Mesothelial cell of epicardium (in vitro differentiated cells): ENCODE measurements at regions not wholly inside any gene's neighbourhood (a gene's known extent, or its start where the extent isn't known, plus 50 kb on each side); places are given as distances from the start of the nearest gene placed in this dataset.

Experiments used
- DNase-seq, 2 experiments: peaks; one replicate each; pipeline ENCODE4 v3.0.0; 2021; ENCODE audit warnings: low spot score in 2 of 2; ENCODE audit not compliant: unreplicated experiment in 2 of 2
- H3K27ac Mint-ChIP-seq: 2 replicates; pipeline ENCODE4 v1.8.0; 2021; ENCODE audit warnings: mixed read lengths
- H3K27me3 Mint-ChIP-seq: 2 replicates; pipeline ENCODE4 v1.8.0; 2021; ENCODE audit warnings: low read depth, mixed read lengths
- H3K36me3 Mint-ChIP-seq: 2 replicates; pipeline ENCODE4 v1.8.0; 2021; ENCODE audit warnings: mixed read lengths
- H3K4me1 Mint-ChIP-seq: 2 replicates; pipeline ENCODE4 v1.8.0; 2021; ENCODE audit warnings: mixed read lengths
- H3K4me3 Mint-ChIP-seq: 2 replicates; pipeline ENCODE4 v1.8.0; 2021; ENCODE audit warnings: mild to moderate bottlenecking, moderate library complexity, mixed read lengths
- H3K9me3 Mint-ChIP-seq: 2 replicates; pipeline ENCODE4 v1.8.0; 2021; ENCODE audit warnings: mixed read lengths
- TF ChIP-seq, protein P1 (sequence below): fragments of 200-600 bp; sonication (generic); IDR thresholded peaks from one replicate; pipeline ENCODE4 v1.5.0; 2021; ENCODE audit warnings: antibody characterized with exemption; ENCODE audit not compliant: unreplicated experiment

- peaks cover 21% of the 10 kb centered on the region for H3K36me3 Mint-ChIP-seq
- no peak overlapping the region for H3K4me3 Mint-ChIP-seq
- H3K27ac Mint-ChIP-seq: peak overlapping the region; percentile 42
- H3K9me3 Mint-ChIP-seq: no peaks in the 10 kb centered on the region
- TF ChIP-seq, protein P1, sequence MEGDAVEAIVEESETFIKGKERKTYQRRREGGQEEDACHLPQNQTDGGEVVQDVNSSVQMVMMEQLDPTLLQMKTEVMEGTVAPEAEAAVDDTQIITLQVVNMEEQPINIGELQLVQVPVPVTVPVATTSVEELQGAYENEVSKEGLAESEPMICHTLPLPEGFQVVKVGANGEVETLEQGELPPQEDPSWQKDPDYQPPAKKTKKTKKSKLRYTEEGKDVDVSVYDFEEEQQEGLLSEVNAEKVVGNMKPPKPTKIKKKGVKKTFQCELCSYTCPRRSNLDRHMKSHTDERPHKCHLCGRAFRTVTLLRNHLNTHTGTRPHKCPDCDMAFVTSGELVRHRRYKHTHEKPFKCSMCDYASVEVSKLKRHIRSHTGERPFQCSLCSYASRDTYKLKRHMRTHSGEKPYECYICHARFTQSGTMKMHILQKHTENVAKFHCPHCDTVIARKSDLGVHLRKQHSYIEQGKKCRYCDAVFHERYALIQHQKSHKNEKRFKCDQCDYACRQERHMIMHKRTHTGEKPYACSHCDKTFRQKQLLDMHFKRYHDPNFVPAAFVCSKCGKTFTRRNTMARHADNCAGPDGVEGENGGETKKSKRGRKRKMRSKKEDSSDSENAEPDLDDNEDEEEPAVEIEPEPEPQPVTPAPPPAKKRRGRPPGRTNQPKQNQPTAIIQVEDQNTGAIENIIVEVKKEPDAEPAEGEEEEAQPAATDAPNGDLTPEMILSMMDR: no peak
- no peak for DNase-seq
- peaks cover 27% of the 10 kb centered on the region for H3K4me1 Mint-ChIP-seq
- no peaks in the 10 kb centered on the region for H3K27me3 Mint-ChIP-seq
Measured at GRCh38 chr1:232393444-232394146, 236.3 kb downstream of the SIPA1L2 start.

DNA sequence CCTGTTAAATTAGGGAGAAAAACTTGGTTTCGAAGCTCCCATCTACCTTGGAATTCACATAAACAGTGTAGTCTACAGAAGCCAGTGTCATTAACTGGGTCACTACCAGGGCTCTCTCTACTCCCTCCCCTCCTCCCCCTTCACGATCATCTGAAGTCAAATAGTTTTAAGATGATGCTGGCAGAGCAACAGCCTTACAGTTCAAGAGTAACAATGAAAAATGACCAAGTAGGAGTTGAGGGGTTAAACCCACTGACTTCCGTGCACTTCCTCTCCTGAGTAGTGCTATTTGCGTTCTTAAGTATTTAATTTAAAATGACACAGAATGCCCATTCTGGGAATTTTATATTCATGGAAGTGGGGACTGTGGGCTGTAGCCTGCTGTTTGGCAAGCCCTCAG is 236.9 kb downstream of the SIPA1L2 start:
- TF ChIP-seq, protein P1: no peak
- no peak for DNase-seq
- H3K27me3 Mint-ChIP-seq: no peaks in the 10 kb centered on the region
- H3K36me3 Mint-ChIP-seq: peaks cover 16% of the 10 kb centered on the region
- peaks cover 27% of the 10 kb centered on the region for H3K4me1 Mint-ChIP-seq
- H3K27ac Mint-ChIP-seq: peak overlapping the region; percentile 43
- H3K4me3 Mint-ChIP-seq: no peak overlapping the region
- H3K9me3 Mint-ChIP-seq: no peaks in the 10 kb centered on the region

DNA sequence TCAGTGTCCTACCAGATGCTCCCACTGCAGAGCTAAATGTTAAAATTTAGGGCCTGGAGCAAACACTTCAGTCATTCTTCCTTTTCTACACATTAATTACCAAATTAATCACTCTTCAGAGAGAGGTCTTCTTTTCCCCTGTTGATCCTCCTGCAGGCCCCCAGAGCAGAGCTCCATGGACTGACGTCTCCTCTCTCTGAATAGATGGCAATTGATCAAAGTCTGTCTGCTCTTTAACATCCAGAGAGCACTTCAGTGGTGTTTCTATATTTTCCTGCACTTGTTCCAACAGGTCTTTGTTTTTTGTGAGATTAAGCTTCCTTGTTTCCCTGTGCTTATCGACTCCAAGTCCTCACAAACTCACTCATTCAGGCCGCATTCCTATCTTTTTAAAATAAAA is 239.3 kb downstream of the SIPA1L2 start:
- Mint-ChIP-seq H3K9me3 (no peaks in the 10 kb centered on the region), H3K27me3 (no peaks in the 10 kb centered on the region), H3K36me3 (no peaks in the 10 kb centered on the region), H3K27ac (no peak overlapping the region), H3K4me3 (no peak overlapping the region), H3K4me1 (peaks cover 30% of the 10 kb centered on the region)
- TF ChIP-seq, protein P1: no peak
- DNase-seq: no peak

DNA sequence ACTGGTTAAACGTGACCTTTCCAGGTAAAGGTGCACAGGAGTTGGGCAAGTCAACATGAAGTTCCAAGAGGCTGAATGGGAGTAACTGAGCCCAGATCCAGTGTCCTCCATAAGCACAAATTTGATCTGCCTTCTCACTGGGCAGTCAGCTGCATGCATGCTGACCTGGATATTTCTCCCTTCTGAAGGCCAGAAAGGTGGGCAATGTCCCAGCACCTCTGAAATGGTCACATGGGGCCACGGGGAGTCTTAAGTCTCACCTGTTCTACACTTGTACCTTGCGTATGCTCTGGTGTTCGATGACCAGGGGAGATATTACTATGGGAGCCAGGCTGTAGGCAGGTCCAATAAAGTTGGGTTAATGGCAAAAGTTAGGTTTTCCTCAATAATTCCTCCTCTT is 240.2 kb downstream of the SIPA1L2 start:
- peaks cover 34% of the 10 kb centered on the region for H3K4me1 Mint-ChIP-seq
- H3K4me3 Mint-ChIP-seq: no peak overlapping the region
- H3K27me3 Mint-ChIP-seq: no peaks in the 10 kb centered on the region
- TF ChIP-seq, protein P1: no peak
- H3K9me3 Mint-ChIP-seq: no peaks in the 10 kb centered on the region
- DNase-seq: no peak
- no peaks in the 10 kb centered on the region for H3K36me3 Mint-ChIP-seq
- H3K27ac Mint-ChIP-seq: no peak overlapping the region

GRCh38 chr1:232388363-232388762 is 241.6 kb downstream of the SIPA1L2 start:
- H3K4me3 Mint-ChIP-seq: no peak overlapping the region
- H3K27me3 Mint-ChIP-seq: no peaks in the 10 kb centered on the region
- no peaks in the 10 kb centered on the region for H3K36me3 Mint-ChIP-seq
- DNase-seq: no peak
- TF ChIP-seq, protein P1: no peak
- no peaks in the 10 kb centered on the region for H3K9me3 Mint-ChIP-seq
- H3K4me1 Mint-ChIP-seq: peaks cover 35% of the 10 kb centered on the region
- no peak overlapping the region for H3K27ac Mint-ChIP-seq
